ENCODE measurements at regions not wholly inside any gene's neighbourhood (a gene's known extent, or its start where the extent isn't known, plus 50 kb on each side); places are given as distances from the start of the nearest gene placed in this dataset.

DNA sequence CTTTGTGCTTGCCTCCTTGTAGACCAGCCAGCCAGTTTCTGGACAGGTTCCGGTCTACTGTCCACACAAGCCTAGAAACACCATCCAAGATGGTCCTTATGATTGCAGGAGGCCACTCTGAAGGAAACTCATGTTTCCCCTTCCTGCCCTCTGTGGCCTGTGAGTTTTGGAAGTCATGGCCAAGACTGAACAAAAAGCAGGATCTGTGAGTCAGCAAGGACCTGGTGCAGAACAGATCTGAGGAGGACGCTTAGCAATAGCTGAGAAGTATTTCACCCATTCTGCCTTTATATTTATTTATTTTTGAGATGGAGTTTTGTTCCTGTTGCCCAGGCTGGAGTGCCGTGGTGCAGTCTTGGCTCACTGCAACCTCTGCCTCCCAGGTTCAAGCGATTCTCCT, 134.6 kb upstream of the EEF1E1 start:
- peaks cover 9% of the 10 kb centered on the region for H3K36me3 Mint-ChIP-seq (ENCODE audit: insufficient read depth, unreplicated experiment)
- intact Hi-C loops (cut with micrococcal nuclease; ENCODE audit: unreplicated experiment), result no loop called here
- Histone ChIP-seq H3K9me3 (no peaks in the 10 kb centered on the region), H3K36me3 (ENCODE audit: control insufficient read depth, insufficient read depth, low read length) (no peaks in the 10 kb centered on the region), H3K4me3 (ENCODE audit: low read depth, low read length) (no peak overlapping the region), H3K4me1 (peaks cover 82% of the 10 kb centered on the region), H3K27me3 (replicated peaks; ENCODE audit: control insufficient read depth, insufficient read depth, low read length) (no peaks in the 10 kb centered on the region)
- no TSS peak for BruUV-seq (replicated peaks)
- H3K9me3 Mint-ChIP-seq (ENCODE audit: unreplicated experiment), result no peaks in the 10 kb centered on the region
- H3K4me3 Mint-ChIP-seq (ENCODE audit: unreplicated experiment), result no peak overlapping the region
- no peak overlapping the region for H3K27ac Mint-ChIP-seq (ENCODE audit: unreplicated experiment)
- CTCF ChIA-PET, result no interaction called here
- no peak for DNase-seq
- H3K4me1 Mint-ChIP-seq (ENCODE audit: low read depth, unreplicated experiment), result peaks cover 55% of the 10 kb centered on the region
- POLR2A ChIA-PET, result no interaction called here
- TF ChIP-seq, protein P1, sequence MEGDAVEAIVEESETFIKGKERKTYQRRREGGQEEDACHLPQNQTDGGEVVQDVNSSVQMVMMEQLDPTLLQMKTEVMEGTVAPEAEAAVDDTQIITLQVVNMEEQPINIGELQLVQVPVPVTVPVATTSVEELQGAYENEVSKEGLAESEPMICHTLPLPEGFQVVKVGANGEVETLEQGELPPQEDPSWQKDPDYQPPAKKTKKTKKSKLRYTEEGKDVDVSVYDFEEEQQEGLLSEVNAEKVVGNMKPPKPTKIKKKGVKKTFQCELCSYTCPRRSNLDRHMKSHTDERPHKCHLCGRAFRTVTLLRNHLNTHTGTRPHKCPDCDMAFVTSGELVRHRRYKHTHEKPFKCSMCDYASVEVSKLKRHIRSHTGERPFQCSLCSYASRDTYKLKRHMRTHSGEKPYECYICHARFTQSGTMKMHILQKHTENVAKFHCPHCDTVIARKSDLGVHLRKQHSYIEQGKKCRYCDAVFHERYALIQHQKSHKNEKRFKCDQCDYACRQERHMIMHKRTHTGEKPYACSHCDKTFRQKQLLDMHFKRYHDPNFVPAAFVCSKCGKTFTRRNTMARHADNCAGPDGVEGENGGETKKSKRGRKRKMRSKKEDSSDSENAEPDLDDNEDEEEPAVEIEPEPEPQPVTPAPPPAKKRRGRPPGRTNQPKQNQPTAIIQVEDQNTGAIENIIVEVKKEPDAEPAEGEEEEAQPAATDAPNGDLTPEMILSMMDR (IDR thresholded peaks at IDR 0.05; ENCODE audit: insufficient read depth in 1 of 2, low read depth in 1 of 2, low read length in 1 of 2, severe bottlenecking in 1 of 2, unreplicated experiment in 1 of 2), result no peak
- H3K27me3 Mint-ChIP-seq (ENCODE audit: insufficient read depth, unreplicated experiment), result no peaks in the 10 kb centered on the region

DNA sequence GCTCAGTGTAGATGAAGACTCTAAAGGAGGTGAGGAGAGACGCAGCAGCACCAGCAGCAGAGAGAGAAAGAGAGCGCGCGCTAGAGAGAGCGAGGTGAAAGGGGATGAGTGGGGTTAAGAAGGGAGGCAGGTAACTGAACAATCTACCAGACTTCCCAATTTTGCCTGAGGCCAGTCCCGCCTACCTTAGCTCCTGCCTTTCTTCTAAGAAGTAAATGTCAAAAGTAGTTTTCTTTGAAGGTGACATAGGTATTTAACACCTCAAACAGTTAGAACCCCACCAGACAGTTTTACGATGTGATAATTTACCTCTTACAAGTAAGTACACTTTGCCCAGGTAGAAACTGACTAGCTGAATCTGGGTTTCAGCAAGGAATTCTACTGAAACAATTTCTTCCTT, 132.0 kb upstream of the EEF1E1 start:
- DNase-seq, result peak; percentile 84 to 92

DNA sequence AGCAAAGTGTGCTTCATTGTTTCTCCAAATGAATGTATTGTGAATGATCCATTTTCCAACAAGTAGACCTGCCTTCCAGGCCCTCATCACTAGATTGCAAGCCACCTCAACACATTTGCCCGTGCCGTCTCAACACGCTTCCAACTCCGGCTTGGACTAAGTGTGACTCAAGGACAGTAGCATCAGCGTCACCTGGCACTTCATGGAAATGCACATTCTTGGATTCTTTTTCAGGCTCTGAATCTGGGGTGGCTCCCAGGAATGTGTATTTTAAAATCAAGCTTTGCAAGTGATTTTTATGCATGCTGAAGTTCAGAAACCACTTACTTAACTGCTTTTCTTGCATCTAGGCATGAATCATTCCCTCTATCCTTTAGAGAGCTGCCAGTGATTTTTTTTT, 129.6 kb upstream of the EEF1E1 start:
- Histone ChIP-seq H3K4me1 (peaks cover 62% of the 10 kb centered on the region), H3K4me3 (ENCODE audit: low read depth, low read length) (no peak overlapping the region), H3K27me3 (replicated peaks; ENCODE audit: control insufficient read depth, insufficient read depth, low read length) (no peaks in the 10 kb centered on the region), H3K9me3 (no peaks in the 10 kb centered on the region), H3K36me3 (ENCODE audit: control insufficient read depth, insufficient read depth, low read length) (no peaks in the 10 kb centered on the region)
- DNase-seq, result no peak
- no peaks in the 10 kb centered on the region for H3K9me3 Mint-ChIP-seq (ENCODE audit: unreplicated experiment)
- no peak overlapping the region for H3K27ac Mint-ChIP-seq (ENCODE audit: unreplicated experiment)
- POLR2A ChIA-PET, result no interaction called here
- peaks cover 38% of the 10 kb centered on the region for H3K4me1 Mint-ChIP-seq (ENCODE audit: low read depth, unreplicated experiment)
- H3K27me3 Mint-ChIP-seq (ENCODE audit: insufficient read depth, unreplicated experiment), result no peaks in the 10 kb centered on the region
- CTCF ChIA-PET, result no interaction called here
- no TSS peak for BruUV-seq (replicated peaks)
- TF ChIP-seq, protein P1 (IDR thresholded peaks at IDR 0.05; ENCODE audit: insufficient read depth in 1 of 2, low read depth in 1 of 2, low read length in 1 of 2, severe bottlenecking in 1 of 2, unreplicated experiment in 1 of 2), result no peak
- H3K36me3 Mint-ChIP-seq (ENCODE audit: insufficient read depth, unreplicated experiment), result peaks cover 17% of the 10 kb centered on the region
- H3K4me3 Mint-ChIP-seq (ENCODE audit: unreplicated experiment), result no peak overlapping the region
- intact Hi-C loops (cut with micrococcal nuclease; ENCODE audit: unreplicated experiment), result loop anchor here (5.0 kb wide), 2 partner anchors 75 to 90 kb away; no protein-coding TSS in a partner anchor

More for the DNA sequence above, 132.0 kb upstream of the EEF1E1 start:
- Histone ChIP-seq H3K9me3 (no peaks in the 10 kb centered on the region), H3K27me3 (replicated peaks; ENCODE audit: control insufficient read depth, insufficient read depth, low read length) (no peaks in the 10 kb centered on the region), H3K4me1 (peaks cover 72% of the 10 kb centered on the region), H3K36me3 (ENCODE audit: control insufficient read depth, insufficient read depth, low read length) (no peaks in the 10 kb centered on the region), H3K4me3 (ENCODE audit: low read depth, low read length) (no peak overlapping the region)
- intact Hi-C loops (cut with micrococcal nuclease; ENCODE audit: unreplicated experiment), result loop anchor here (1.0 to 5.0 kb wide), 4 partner anchors 9 to 212 kb away; no protein-coding TSS in a partner anchor
- H3K27ac Mint-ChIP-seq (ENCODE audit: unreplicated experiment), result peak overlapping the region; percentile 53
- no peaks in the 10 kb centered on the region for H3K27me3 Mint-ChIP-seq (ENCODE audit: insufficient read depth, unreplicated experiment)
- TF ChIP-seq, protein P1 (IDR thresholded peaks at IDR 0.05; ENCODE audit: insufficient read depth in 1 of 2, low read depth in 1 of 2, low read length in 1 of 2, severe bottlenecking in 1 of 2, unreplicated experiment in 1 of 2), result no peak
- CTCF ChIA-PET, result interaction anchor here (1.2 kb wide), 1 partner anchor 15 kb away, joined by 5 read pairs; no protein-coding TSS in a partner anchor
- BruUV-seq (replicated peaks), result no TSS peak
- POLR2A ChIA-PET, result interaction anchor here (0.7 to 1.0 kb wide), 2 partner anchors 9 to 14 kb away, joined by 4 to 5 read pairs; no protein-coding TSS in a partner anchor
- peaks cover 17% of the 10 kb centered on the region for H3K36me3 Mint-ChIP-seq (ENCODE audit: insufficient read depth, unreplicated experiment)
- H3K4me3 Mint-ChIP-seq (ENCODE audit: unreplicated experiment), result peak overlapping the region; percentile 66
- peaks cover 55% of the 10 kb centered on the region for H3K4me1 Mint-ChIP-seq (ENCODE audit: low read depth, unreplicated experiment)
- H3K9me3 Mint-ChIP-seq (ENCODE audit: unreplicated experiment), result no peaks in the 10 kb centered on the region

All from Caco-2 (cell line).